HG03066 (cell line): ENCODE measurements at regions not wholly inside any gene's neighbourhood (a gene's known extent, or its start where the extent isn't known, plus 50 kb on each side); places are given as distances from the start of the nearest gene placed in this dataset.
"Not testable (repeated sequence)": the region's sequence is repeated elsewhere in the genome, so short reads cannot be mapped to it uniquely, and the experiment has no call there.

Source experiments
- ATAC-seq: cut with Tn5 transposase; IDR thresholded peaks from one replicate; pipeline ENCODE4 v1.9.1; 2021; ENCODE audit warnings: low read depth; ENCODE audit not compliant: unreplicated experiment

DNA sequence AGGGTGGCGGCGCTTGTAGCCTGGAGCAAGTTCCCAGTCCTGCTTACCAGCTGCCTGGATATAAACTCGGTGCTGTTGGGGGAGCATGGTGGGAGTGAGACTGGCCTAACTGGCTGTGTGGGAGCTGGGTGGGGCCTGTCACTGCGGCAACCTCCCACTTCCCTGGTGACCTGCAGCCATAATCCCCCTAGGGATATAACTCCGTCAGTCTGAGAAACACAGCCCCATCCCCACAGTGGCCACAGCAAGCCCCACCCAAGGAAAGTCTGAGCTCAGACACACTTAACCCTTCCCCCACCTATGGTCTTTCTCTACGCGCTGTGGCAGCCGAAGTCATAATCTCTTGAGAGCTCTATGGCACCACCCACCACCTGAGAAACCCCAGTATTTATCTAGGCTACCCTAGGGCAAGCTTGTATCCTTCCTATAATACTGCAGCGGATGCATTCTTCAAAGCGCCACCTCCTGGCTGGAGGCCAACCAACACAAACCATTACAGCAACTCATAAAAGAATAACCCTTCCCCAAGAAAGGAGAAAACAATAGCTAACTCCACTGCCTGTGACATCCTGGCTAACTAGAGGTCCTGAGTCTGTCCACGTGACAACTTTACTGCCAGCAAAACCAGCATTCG is 57.4 kb downstream of the ZNF648 start:
- no peak for ATAC-seq

DNA sequence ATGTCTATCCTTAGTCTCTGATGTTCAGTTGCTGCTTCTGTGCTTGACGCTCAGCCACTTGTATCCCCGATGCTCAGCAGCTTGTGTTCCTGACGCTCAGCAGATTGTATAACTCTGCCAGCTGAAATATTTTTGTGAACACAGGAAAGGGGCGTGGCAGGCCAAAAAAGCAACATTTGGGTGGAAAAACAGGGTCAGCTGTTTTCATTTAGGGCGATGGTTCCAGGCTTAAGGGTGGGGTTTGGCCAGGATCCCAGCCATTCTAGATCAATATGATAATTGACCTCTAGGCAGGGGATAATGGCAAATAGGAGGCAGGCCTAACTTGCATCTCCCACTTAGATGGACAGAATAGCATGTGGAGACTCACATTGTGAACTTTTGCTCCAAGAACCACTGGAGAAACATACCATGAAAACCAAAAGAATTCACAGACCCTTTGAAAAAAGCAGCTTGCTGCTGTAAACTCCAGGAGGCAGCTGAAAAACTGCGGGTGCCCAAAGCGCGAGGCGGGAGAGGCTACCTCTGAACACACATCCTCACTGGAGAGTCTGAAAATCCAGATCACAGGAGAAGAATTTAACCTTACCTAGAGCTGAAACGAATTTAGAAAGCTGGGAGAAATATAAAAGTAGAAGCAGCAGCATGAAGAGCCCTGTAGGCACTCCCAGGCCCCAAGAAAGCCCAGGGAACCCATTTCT is 58.3 kb downstream of the ZNF648 start:
- ATAC-seq = no peak

DNA sequence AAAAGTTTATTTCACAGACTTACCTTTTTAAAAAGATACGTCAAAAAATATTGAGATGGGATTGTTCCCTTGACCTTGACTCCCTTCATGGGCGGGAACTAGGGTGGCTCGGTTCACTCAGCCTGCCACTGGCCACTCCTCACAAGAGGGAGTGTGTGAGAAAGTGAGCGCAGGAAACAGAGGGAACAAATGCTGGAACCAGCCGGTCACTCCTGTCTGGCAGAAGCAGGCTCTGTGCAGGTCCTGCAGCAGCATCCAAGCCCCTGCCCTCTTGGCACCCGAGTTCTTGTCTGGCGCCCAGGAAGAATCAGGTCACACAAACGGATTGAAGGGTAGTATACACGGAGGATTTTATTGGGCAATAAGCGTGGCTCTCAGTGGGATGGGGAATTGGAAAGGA is 58.9 kb downstream of the ZNF648 start:
- no peak for ATAC-seq

DNA sequence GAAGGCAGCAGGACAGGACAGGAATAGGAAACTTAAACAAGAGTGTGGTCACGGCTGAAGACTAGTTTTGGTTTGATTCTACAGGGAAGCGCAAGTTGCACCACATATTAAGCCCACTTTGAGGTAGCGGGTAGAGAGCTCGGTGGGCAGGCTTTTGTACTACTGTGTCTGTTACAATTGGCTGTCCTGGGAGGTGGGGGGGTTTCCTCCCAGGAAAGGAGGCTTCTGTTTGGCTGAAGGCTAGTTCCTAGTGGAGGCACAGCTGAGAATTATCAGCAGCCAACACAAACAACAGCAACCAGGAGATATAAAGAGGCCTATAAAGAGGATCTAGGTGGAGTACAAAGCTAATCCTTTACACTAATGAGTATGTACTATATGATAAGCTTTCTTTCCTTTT is 62.7 kb downstream of the ZNF648 start:
- ATAC-seq = no peak

DNA sequence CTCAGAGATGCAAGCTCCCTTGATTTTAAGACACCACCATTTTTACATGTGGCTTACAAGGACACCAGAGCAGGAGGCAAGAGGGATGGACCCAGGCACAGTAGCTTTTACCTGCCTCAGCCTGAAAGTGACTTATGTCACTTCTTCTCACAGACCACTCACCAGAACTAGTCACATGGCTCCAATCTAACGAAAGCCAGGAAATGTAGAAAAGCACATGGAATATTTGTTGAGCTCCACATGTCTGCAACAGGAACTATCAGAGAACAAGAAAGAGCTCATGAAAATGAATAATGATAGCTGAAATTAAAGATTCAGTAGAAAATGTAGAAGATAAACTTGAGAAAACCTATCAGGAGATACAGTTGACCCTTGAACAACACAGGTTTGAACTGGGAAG is 69.4 kb downstream of the ZNF648 start:
- no peak for ATAC-seq

DNA sequence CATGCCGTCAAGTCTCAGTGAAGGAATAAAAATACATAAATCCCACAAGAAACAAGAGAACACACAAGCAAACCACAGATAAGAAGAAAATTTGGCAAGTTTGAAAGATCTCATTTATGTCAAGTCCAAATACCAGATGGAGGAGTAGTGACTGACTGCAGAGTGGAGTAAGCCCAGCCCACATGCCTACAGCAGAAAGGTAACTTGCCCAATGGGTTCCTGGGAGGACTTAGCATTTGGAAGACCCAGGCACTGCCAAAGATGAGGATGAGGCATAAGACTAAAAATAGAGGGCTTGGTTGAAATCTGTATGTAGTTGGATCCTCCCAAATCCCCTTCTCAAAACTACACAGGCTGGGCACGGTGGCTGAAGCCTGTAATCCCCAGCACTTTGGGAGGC is 70.8 kb downstream of the ZNF648 start:
- no peak for ATAC-seq

DNA sequence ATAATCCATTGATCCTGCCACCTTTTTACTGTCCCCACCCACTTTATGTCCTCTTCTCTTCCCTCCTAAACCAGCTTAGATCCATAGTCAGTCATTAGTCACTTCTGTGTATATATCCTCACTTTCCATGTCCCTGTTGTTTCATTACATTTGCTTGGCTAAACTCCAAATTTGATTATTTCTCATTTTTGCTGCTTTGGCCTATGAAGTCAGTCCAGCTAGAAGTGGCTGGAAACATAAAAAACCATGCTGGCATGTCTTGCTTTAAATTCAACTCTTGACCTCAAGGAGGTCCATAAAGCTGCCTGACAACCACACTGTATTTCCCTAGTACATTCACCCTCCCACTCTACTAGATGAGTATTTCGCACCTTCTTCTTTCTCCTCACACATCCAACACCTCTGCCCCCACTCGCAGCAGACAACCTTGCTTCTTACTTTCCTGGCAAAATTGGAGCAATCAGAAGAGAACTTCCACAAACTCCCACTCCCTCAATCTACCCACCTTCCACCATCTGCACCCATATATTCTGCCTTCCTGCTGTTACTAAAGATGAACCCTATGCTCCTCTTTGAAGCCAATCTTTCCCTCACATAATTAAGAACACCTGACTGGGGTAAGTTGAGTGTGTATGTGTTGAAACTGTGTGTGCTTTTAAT is 72.1 kb downstream of the ZNF648 start:
- no peak for ATAC-seq

DNA sequence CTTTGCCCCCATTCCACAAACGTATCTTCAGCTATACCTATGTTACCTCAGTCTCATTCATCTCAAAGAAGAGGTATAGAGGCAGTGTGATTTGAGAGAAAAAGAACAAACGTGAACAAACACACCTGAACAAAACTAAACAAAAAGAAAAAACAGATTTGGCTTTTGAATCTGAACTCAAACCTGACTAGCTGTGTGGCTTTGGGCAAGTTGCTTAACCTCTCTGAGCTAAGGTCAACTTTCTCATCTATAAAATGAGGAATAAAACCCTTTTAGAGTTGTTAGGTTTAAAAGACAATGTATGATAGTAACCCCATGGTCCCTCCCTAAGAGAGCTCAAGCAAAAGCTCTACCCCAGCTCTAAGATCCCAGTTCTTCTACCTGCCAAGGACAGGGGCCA is 73.5 kb downstream of the ZNF648 start:
- no peak for ATAC-seq

DNA sequence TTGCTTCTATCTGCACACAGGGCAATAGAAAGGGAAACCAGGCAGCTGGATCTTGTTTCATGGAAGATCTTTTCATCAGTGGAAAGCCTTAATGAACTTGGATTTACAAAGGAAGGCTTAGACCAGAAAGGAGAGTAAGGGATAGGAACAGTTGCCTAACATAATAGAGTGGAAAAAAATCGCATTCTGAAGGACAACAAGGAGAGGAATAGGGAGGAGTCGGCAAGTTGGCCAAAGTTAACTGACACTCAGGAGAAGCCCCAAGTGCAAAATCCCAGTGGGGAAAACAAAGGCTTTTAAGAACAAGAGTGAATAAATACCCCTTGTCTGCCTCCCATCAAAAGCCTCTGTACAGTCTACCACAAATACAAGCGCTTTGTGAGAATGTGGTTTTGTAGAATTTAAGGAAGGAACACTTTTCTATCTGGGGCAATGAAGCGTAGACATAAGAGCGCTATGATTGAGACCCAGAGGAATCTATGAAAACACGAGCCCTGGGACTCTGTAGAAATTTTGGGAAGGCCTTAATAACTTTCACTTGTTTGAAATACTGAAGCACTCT is 74.1 kb downstream of the ZNF648 start:
- ATAC-seq = no peak

DNA sequence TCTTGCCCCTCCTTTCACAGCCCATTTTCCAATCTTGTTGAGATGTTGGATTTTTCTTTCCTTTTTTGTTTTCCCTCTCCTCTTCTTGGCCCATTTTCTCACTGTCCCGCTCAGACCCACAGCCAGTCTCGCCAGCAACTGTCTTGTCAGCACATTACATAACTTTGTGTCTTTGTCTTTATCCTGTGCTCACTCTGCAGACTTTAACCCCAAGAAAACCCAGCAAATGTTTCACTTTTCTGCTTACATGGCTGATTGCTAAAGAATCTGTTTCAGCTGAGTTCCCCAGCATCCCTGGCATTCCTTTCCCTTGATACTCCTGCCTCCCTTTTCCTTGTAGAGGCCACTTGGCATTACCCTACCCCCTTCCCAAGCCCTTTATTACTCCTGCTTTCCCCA is 74.6 kb downstream of the ZNF648 start:
- no peak for ATAC-seq

DNA sequence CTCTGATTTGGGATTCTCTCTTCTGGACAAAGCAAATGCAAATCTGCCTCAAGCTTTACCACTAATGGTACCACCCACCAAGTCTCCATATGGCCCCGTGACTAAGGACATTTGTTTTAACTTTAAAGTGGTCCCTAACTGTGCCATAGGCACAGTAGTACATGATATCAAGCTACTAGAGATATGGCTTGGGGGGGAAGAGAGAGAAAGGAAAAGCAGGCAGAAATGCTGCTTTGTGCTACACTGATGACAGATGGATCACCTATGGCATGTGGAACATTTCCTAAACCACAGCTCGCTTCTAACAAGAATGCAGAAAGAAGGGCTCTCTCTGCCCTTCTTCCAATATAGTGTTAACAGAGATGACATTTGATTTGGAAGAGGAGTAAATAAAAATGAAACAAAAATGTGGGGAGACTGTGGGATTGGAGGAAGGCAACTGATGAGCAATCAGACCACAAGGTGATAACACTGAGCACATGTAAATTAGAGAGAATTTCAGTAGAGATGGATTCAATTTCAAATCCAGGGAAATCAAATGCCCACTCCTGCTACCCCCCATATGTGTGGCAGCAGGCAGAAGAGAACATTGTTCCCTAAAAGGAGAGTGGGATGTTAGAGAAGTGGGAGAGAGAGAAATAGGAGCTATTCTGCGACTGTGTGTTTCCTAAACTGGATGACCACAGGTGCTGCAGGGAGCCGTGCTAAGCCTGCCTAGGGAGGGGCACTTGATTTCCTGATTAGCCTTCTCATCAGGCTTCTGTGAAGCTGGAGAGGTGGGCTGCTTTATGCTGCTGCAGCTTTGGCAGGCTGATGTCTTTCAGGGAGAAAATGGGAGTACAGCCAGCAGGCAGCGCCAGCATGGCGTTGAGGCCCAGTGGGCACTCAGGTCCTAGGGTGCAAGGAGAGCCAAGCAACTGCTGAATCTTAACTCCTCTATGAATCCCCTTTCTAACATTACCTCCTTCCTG is 75.3 kb downstream of the ZNF648 start:
- no peak for ATAC-seq

DNA sequence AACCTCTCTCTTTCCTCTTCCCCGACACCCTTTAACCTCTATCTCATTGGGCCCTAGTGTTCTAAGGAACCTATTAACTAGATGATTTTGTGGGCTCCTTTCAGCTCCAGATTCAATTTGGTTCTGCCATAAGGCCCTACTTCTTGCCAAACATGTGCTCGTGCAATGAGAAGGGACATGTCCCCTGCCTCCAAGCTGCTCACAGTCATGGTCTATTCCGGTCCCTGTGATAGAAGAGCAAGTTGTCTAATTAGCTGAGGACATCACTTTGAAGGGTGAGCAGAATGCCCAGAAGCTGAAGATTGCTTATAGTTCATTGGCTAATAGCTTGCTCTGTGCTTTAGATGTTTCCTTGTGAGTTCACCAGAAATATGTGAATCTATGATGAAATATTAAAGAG is 76.2 kb downstream of the ZNF648 start:
- no peak for ATAC-seq

DNA sequence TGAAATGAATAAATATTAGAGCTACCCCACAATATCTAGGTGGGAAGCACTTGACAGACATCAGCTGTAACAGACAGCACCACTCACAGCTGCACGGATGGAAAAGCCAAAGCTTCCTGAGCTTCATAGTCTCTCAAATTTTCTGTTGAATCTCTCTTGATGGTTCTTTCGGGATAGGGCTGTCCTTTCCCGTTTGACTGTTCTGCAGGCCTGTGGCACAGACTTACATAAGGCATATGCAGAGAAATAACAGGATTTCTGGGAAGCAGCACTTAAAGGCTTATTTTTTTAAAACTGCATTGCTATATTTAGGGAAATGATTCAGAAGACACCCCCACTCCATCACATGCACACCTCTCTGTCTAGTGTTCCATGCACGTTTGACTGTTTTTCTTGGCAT is 77.5 kb downstream of the ZNF648 start:
- ATAC-seq = no peak

DNA sequence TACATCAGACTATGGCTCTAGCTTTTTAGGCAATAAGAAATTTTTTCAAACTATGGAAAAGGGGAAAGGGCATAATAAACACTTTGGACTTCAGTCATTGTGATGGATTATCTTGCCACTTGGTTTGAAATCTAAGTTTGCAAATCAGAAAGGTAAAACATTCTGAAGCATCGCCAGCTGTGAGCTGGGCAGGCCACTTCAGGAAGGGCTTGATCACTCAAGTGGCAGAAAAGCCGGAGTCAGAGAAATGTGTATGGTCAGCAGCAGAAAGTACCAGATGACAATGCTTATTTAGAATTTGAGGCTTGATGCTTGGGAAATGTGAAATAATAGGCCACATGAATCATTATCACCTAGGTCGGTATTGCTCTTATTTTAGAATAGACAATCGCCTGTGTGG is 79.7 kb downstream of the ZNF648 start:
- ATAC-seq = no peak

DNA sequence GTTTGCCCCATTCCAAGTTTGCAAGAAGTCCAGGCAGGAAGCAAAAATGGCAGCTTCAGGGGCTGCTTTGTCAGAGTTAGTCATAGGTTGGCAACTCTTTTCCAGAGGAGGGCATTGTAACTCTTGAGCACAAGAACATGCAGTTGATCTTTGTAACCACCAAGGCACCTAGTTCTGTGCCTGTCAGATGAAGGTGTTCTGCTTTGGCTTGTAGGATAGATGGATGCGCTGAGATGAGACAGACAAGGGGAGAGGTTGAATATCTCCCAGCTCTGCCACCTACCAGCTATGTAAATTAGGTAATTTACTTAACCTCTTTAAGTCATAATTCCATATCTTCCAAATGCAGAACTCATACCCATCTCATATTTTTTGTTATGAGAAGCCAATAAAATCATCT is 89.3 kb downstream of the ZNF648 start:
- no peak for ATAC-seq

DNA sequence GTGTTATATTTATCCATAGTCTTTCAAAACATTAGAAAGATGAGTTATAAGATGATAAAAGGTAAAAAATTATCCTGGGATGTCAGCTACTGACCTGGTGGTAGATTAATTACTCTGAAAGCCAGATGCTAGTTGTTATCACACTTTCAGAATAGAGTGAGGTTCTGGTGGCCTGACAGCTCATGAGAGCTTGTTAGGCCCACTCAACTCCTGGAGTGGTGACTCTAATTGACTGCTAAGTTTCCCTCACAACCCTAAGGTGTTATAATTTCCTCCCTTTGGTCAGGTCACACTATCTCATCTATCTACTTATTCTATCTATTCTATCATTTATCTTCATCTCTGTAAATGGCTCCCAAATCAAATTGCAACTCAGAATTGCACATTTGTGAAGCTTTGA is 90.1 kb downstream of the ZNF648 start:
- ATAC-seq = no peak

DNA sequence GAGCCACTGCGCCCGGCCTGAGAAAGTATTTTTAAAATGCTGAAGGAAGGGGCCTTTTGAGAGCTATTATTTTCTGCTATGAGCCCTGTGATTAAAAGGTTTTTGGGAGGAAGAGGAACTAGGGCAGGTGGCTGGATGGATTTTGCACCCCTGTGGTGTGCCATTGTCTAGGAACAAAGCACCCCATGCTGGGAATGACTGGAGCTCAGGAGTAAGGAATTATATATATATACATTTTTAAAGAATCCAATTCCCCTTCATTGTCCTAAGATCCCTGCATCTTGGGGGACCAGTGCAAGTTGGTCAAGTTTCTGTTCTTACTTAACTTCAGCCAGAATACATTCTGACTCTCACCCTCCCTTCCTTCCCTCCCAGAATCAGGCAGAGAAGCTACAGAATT is 91.6 kb downstream of the ZNF648 start:
- ATAC-seq = no peak

DNA sequence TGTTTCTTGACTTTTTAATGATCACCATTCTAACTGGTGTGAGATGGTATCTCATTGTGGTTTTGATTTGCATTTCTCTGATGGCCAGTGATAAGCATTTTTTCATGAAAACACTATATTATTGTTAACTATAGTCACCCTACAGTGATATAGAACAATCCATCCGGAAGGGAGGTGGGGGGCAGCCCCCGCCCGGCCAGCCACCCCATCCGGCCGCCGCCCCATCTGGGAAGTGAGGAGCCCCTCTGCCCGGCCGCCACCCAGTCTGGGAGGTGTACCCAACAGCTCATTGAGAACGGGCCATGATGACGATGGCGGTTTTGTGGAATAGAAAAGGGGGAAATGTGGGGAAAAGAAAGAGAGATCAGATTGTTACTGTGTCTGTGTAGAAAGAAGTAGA is 106.8 kb downstream of the ZNF648 start:
- not testable (repeated sequence) for ATAC-seq

DNA sequence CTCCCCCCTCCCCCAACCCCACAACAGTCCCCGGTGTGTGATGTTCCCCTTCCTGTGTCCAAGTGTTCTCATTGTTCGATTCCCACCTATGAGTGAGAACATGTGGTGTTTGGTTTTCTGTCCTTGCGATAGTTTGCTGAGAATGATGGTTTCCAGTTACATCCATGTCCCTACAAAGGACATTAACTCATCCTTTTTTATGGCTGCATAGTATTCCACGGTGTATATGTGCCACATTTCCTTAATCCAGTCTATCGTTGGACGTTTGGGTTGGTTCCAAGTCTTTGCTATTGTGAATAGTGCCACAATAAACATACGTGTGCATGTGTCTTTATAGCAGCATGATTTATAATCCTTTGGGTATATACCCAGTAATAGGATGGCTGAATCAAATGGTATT is 107.3 kb downstream of the ZNF648 start:
- ATAC-seq = not testable (repeated sequence)

DNA sequence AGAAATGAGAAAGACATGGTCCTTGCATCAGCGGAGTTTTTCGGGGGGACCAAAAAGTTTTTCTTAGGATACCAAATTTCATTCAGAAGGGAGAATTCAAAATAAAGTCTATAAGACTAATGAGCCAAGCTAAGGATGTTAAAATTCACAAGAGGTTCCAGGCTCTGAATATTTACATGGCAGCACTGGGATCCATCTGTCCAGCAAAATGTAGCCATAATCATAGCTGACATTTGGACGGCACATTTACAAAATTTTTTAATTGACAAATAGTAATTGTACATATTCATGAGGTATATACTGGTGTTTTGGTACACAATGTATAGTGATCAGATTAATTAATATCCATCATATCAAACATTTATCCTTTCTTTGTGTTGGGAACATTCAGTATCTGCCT is 107.9 kb downstream of the ZNF648 start:
- ATAC-seq = no peak

DNA sequence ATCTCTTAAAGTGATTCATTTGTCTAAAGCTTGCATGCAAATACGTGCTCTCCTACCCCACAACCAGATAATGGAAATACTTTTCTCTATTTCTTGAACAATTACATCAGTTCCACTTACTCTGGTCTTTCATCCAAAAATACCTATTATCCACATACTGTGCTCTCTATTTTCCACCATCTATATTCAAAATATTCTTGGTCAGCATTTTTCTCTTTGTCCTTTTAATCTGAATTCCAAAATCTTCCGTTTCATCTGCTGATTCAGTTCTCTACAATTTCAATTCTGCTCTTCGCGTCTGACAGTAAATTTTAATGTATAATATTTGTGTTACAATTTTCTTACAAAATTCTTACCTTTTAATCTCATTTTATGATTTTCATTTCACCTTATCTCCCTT is 110.3 kb downstream of the ZNF648 start:
- ATAC-seq = no peak
